WI38 (cell line): ENCODE measurements at regions not wholly inside any gene's neighbourhood (a gene's known extent, or its start where the extent isn't known, plus 50 kb on each side); places are given as distances from the start of the nearest gene placed in this dataset.

ENCODE experiments used
- H3K4me3 ChIP-seq: 2 replicates; pipeline ENCODE4 v1.5.1; 2011; ENCODE audit warnings: low read depth, mild to moderate bottlenecking, control low read depth, low read length
- CTCF ChIP-seq: IDR thresholded peaks from 2 replicates; pipeline ENCODE4 v1.5.1; 2012; ENCODE audit warnings: low read depth, mild to moderate bottlenecking, control low read depth, low read length

- H3K4me3 ChIP-seq: no peak overlapping the region
- TF ChIP-seq CTCF: no peak
Measured at GRCh38 chr18:6606411-6607085, 123.0 kb upstream of the ARHGAP28 start.

- H3K4me3 ChIP-seq: no peak overlapping the region
- no peak for TF ChIP-seq CTCF
Measured at GRCh38 chr18:6607343-6607742, 122.2 kb upstream of the ARHGAP28 start.

- no peak for TF ChIP-seq CTCF
- no peak overlapping the region for H3K4me3 ChIP-seq
Measured at GRCh38 chr18:6609666-6610264, 119.8 kb upstream of the ARHGAP28 start.

- no peak for TF ChIP-seq CTCF
- no peak overlapping the region for H3K4me3 ChIP-seq
Measured at GRCh38 chr18:6610466-6610865, 119.0 kb upstream of the ARHGAP28 start.

- TF ChIP-seq CTCF: no peak
- H3K4me3 ChIP-seq: no peak overlapping the region
Measured at GRCh38 chr18:6613581-6613980, 115.9 kb upstream of the ARHGAP28 start.

GRCh38 chr18:6614952-6615351 lies 114.6 kb upstream of the ARHGAP28 start:
- no peak for TF ChIP-seq CTCF
- no peak overlapping the region for H3K4me3 ChIP-seq

GRCh38 chr18:6616981-6617380 lies 112.5 kb upstream of the ARHGAP28 start:
- H3K4me3 ChIP-seq: no peak overlapping the region
- no peak for TF ChIP-seq CTCF
